Neuronal stem cell (in vitro differentiated cells): ENCODE measurements at regions not wholly inside any gene's neighbourhood (a gene's known extent, or its start where the extent isn't known, plus 50 kb on each side); places are given as distances from the start of the nearest gene placed in this dataset.

Experiments
- DNase-seq: peaks from one replicate; pipeline ENCODE4 v3.0.0-alpha.2; 2013; ENCODE audit warnings: low spot score
- H2AFZ ChIP-seq: one replicate; pipeline ENCODE4 v1.6.1; 2013; ENCODE audit warnings: mild to moderate bottlenecking, low read length, inconsistent platforms
- H2AK5ac ChIP-seq: 2 replicates; pipeline ENCODE4 v1.6.1; 2013; ENCODE audit warnings: low read depth, mild to moderate bottlenecking, inconsistent platforms, low read length, moderate library complexity, mixed read lengths
- H2BK120ac ChIP-seq: 2 replicates; pipeline ENCODE4 v1.6.1; 2013; ENCODE audit warnings: low read depth, mild to moderate bottlenecking, inconsistent platforms, low read length, moderate library complexity, mixed read lengths
- H2BK12ac ChIP-seq: one replicate; pipeline ENCODE4 v1.6.1; 2013; ENCODE audit warnings: low read length, inconsistent platforms
- H2BK15ac ChIP-seq: 2 replicates; pipeline ENCODE4 v1.6.1; 2013; ENCODE audit warnings: mild to moderate bottlenecking, low read length, inconsistent platforms, mixed read lengths
- H2BK5ac ChIP-seq: one replicate; pipeline ENCODE4 v1.6.1; 2013; ENCODE audit warnings: inconsistent platforms, mild to moderate bottlenecking, low read length, moderate library complexity
- H3K14ac ChIP-seq: one replicate; pipeline ENCODE4 v1.6.1; 2013; ENCODE audit warnings: low read length, inconsistent platforms
- H3K18ac ChIP-seq: 2 replicates; pipeline ENCODE4 v1.6.1; 2013; ENCODE audit warnings: low read length, inconsistent platforms
- H3K23ac ChIP-seq: 2 replicates; pipeline ENCODE4 v1.6.1; 2013; ENCODE audit warnings: low read depth, mild to moderate bottlenecking, mixed read lengths, low read length, inconsistent platforms; ENCODE audit not compliant: poor library complexity
- H3K27ac ChIP-seq: replicated peaks from 3 replicates; pipeline ENCODE4 v1.5.1; 2013; ENCODE audit warnings: low read length, inconsistent platforms
- H3K27me3 ChIP-seq, 3 experiments: 2 replicates each; pipeline ENCODE4 v1.6.1; 2013; ENCODE audit warnings: low read length in 3 of 3, mild to moderate bottlenecking in 2 of 3, inconsistent platforms in 1 of 3, low read depth in 1 of 3, mixed read lengths in 1 of 3, moderate library complexity in 1 of 3; ENCODE audit not compliant: control insufficient read depth in 3 of 3, insufficient read depth in 3 of 3
- H3K36me3 ChIP-seq, 2 donors: replicated peaks in 1 of 2; 2 replicates each; pipeline ENCODE4 v1.6.1; 2013; ENCODE audit warnings: low read length in 2 of 2; ENCODE audit not compliant: control insufficient read depth in 2 of 2, insufficient read depth in 2 of 2
- H3K4ac ChIP-seq: 2 replicates; pipeline ENCODE4 v1.6.1; 2013; ENCODE audit warnings: inconsistent platforms, mild to moderate bottlenecking, low read length, moderate library complexity
- H3K4me1 ChIP-seq, 2 donors: 1 replicate in 1 of 2; 2 replicates in 1 of 2; pipeline ENCODE4 v1.6.1; 2013; ENCODE audit warnings: low read length in 2 of 2, low read depth in 1 of 2; ENCODE audit not compliant: control insufficient read depth in 2 of 2, insufficient read depth in 1 of 2
- H3K4me2 ChIP-seq: one replicate; pipeline ENCODE4 v1.6.1; 2013; ENCODE audit warnings: mild to moderate bottlenecking, low read length, inconsistent platforms; ENCODE audit not compliant: insufficient read depth, poor library complexity, severe bottlenecking
- H3K4me3 ChIP-seq, 2 donors: 2 replicates each; pipeline ENCODE4 v1.5.1; 2013; ENCODE audit warnings: low read length in 2 of 2, mild to moderate bottlenecking in 2 of 2, inconsistent platforms in 1 of 2, moderate library complexity in 1 of 2
- H3K79me1 ChIP-seq: one replicate; pipeline ENCODE4 v1.6.1; 2013; ENCODE audit warnings: low read depth, mild to moderate bottlenecking, inconsistent platforms, low read length, moderate library complexity
- H3K9ac ChIP-seq: one replicate; pipeline ENCODE4 v1.6.1; 2013; ENCODE audit warnings: mild to moderate bottlenecking, low read depth, low read length, inconsistent platforms; ENCODE audit not compliant: poor library complexity
- H3K9me3 ChIP-seq, 2 donors: replicated peaks in 1 of 2; 2 replicates each; pipeline versions ENCODE3 to v1.6.1; 2013; ENCODE audit warnings: low read length in 2 of 2, mild to moderate bottlenecking in 2 of 2, inconsistent platforms in 1 of 2, low read depth in 1 of 2, mixed read lengths in 1 of 2, moderate library complexity in 1 of 2; ENCODE audit not compliant: control insufficient read depth in 2 of 2, insufficient read depth in 1 of 2
- H4K8ac ChIP-seq: one replicate; pipeline ENCODE4 v1.6.1; 2013; ENCODE audit warnings: low read depth, mild to moderate bottlenecking, inconsistent platforms, low read length, moderate library complexity
- H4K91ac ChIP-seq: one replicate; pipeline ENCODE4 v1.6.1; 2013; ENCODE audit warnings: low read length, low read depth, mild to moderate bottlenecking, inconsistent platforms; ENCODE audit not compliant: poor library complexity
- WGBS, 2 donors: extraction: QIAGEN DNeasy Blood & Tissue Kit; methylation state at CpG; one replicate each; pipeline ENCODE4 v1.1.7; 2013; ENCODE audit warnings: missing lambda C conversion rate in 2 of 2, mixed read lengths in 1 of 2; ENCODE audit not compliant: insufficient read length in 2 of 2, insufficient replicate concordance in 1 of 2; ENCODE audit errors: extremely low coverage in 2 of 2; 5-methylcytosine and 5-hydroxymethylcytosine counted together

DNA sequence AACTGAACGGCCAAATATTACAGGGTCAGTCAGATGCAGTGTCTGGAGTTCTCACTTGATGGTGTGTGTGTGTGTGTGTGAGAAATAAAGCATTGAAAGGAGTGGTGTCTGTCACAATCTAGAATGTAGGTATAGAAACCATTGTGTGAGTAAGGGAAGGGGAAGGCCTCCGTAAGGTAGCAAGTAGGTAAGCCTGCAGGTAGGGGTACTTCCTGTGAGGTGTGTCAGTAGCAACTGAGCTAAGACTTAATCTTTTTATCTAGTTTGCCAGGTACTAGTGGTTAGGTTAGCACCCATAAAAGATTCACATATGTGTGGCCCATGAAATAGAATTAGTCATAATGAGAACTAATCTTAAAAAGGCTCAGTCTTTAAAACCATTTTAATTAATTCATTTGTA, 1517.8 kb downstream of the SI start:
- H2AK5ac ChIP-seq, result no peak overlapping the region
- no peaks in the 10 kb centered on the region for H3K36me3 ChIP-seq
- H3K14ac ChIP-seq, result no peak overlapping the region
- H4K8ac ChIP-seq, result no peak overlapping the region
- H3K23ac ChIP-seq, result no peak overlapping the region
- H3K18ac ChIP-seq, result no peak overlapping the region
- no peak overlapping the region for H2BK15ac ChIP-seq
- no peak overlapping the region for H2BK12ac ChIP-seq
- DNase-seq, result no peak
- H3K4ac ChIP-seq, result no peak overlapping the region
- H3K79me1 ChIP-seq, result no peaks in the 10 kb centered on the region
- peaks cover 0 to 2% of the 10 kb centered on the region in 2 donors for H3K9me3 ChIP-seq
- H3K4me3 ChIP-seq, result no peak overlapping the region
- H2AFZ ChIP-seq, result no peak overlapping the region
- H3K4me1 ChIP-seq, result peaks cover 0 to 2% of the 10 kb centered on the region in 2 donors
- H3K27me3 ChIP-seq, result no peaks in the 10 kb centered on the region
- H2BK120ac ChIP-seq, result no peak overlapping the region
- WGBS, 2 donors, result no CpG with 5 or more reads among the region's 2 CpGs
- no peak overlapping the region for H3K9ac ChIP-seq
- H3K4me2 ChIP-seq, result no peak overlapping the region
- H4K91ac ChIP-seq, result no peak overlapping the region
- H3K27ac ChIP-seq, result no peak overlapping the region
- no peak overlapping the region for H2BK5ac ChIP-seq

DNA sequence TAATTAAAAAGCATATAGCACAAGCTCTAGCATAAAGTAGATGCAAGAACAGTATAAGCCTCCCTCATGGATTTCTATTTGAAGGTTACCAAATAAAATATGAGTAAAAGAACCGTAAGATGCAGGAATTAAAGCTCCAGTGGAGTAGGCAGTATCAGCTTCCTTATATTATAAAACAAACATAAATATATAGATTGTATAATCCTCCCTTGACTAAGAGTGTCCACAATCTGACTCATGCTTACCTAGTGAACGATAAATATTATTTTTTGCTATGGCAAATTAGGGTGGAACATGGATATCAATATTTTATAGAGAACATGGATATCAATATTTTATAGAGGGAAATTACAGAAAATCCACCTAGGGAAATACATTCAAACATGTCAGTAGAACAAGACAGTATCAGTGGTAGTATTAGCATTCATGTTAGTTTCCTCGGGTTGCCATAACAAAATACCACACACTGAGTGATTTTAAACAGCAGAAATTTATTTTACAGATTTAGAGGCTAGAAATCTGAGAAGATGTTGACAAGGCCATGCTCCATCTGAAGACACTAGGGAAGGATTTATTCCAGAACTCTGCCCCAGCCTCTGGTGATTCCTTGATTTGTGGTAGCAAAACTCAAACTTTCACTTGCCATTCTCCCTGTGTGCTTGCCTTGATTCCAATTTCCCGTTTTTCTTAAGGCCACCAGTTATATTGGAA, 1521.3 kb downstream of the SI start:
- no peaks in the 10 kb centered on the region for H3K79me1 ChIP-seq
- no peak overlapping the region for H3K27ac ChIP-seq
- H3K14ac ChIP-seq, result no peak overlapping the region
- no peak overlapping the region for H2AK5ac ChIP-seq
- no peak overlapping the region for H2BK120ac ChIP-seq
- H3K18ac ChIP-seq, result no peak overlapping the region
- H3K9ac ChIP-seq, result no peak overlapping the region
- H4K91ac ChIP-seq, result no peak overlapping the region
- H3K9me3 ChIP-seq, result no peaks in the 10 kb centered on the region
- no peak overlapping the region for H2BK12ac ChIP-seq
- no CpG with 5 or more reads among the region's 4 CpGs for WGBS, 2 donors
- H3K4ac ChIP-seq, result no peak overlapping the region
- no peaks in the 10 kb centered on the region for H3K27me3 ChIP-seq
- no peak overlapping the region for H2BK15ac ChIP-seq
- peaks cover 0 to 2% of the 10 kb centered on the region in 2 donors for H3K4me1 ChIP-seq
- H3K4me3 ChIP-seq, result no peak overlapping the region
- H2BK5ac ChIP-seq, result no peak overlapping the region
- H3K23ac ChIP-seq, result no peak overlapping the region
- no peak overlapping the region for H4K8ac ChIP-seq
- H3K36me3 ChIP-seq, result no peaks in the 10 kb centered on the region
- no peak overlapping the region for H3K4me2 ChIP-seq
- no peak for DNase-seq
- peak overlapping the region; percentile 12 for H2AFZ ChIP-seq

DNA sequence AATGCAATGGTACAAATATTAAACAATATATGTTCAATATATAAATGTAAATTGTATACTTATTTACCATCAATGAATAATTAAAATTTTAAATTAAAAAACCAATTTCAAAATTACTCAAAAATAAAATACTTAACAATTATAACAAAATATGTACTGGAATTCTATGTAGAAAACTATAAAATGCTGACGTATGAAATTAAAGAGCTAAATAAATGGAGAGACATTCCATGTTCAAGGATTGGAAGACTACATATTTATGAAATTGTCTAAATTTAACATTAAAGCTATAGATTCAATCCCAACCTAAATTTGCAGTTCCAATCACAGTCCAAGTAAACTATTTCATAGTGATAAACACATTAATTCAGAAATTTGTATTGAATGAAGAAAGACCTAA, 1522.4 kb downstream of the SI start:
- Histone ChIP-seq H3K79me1 (no peaks in the 10 kb centered on the region), H4K91ac (no peak overlapping the region), H2AK5ac (no peak overlapping the region), H3K9ac (no peak overlapping the region), H3K27me3 (no peaks in the 10 kb centered on the region), H3K27ac (no peak overlapping the region), H2BK5ac (no peak overlapping the region), H3K4me3 (no peak overlapping the region), H3K18ac (no peak overlapping the region), H3K4me2 (no peak overlapping the region), H2AFZ (no peak overlapping the region), H3K14ac (no peak overlapping the region), H3K9me3 (no peaks in the 10 kb centered on the region), H3K4ac (no peak overlapping the region), H2BK15ac (no peak overlapping the region), H3K4me1 (no peaks in the 10 kb centered on the region), H3K36me3 (no peaks in the 10 kb centered on the region), H2BK12ac (no peak overlapping the region), H4K8ac (no peak overlapping the region), H3K23ac (no peak overlapping the region), H2BK120ac (no peak overlapping the region)
- DNase-seq, result no peak
- no CpG with 5 or more reads among the region's 1 CpG for WGBS, 2 donors

DNA sequence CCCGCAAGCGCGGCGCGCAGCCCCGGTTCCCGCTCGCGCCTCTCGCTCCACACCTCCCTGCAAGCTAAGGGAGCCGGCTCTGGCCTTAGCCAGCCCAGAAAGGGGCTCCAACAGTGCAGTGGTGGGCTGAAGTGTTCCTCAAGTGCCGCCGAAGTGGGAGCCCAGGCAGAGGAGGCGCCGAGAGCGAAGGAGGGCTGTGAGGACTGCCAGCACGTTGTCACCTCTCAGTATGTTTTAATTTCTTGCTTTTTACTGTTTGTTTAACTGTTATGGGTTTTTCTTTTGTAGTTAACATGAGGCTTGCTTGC, 1525.7 kb downstream of the SI start:
- Histone ChIP-seq H4K91ac (no peak overlapping the region), H2BK120ac (no peak overlapping the region), H2AFZ (no peak overlapping the region), H3K79me1 (no peaks in the 10 kb centered on the region), H3K36me3 (no peaks in the 10 kb centered on the region), H2BK15ac (no peak overlapping the region), H3K18ac (no peak overlapping the region), H2AK5ac (no peak overlapping the region), H3K27me3 (no peaks in the 10 kb centered on the region), H3K9me3 (no peaks in the 10 kb centered on the region), H3K23ac (no peak overlapping the region), H3K14ac (no peak overlapping the region), H3K4me3 (no peak overlapping the region), H3K27ac (no peak overlapping the region), H2BK12ac (no peak overlapping the region), H3K9ac (no peak overlapping the region), H4K8ac (no peak overlapping the region), H3K4me1 (no peaks in the 10 kb centered on the region), H3K4ac (no peak overlapping the region), H2BK5ac (no peak overlapping the region), H3K4me2 (no peak overlapping the region)
- no CpG with 5 or more reads among the region's 17 CpGs for WGBS, 2 donors
- no peak for DNase-seq
